Right kidney (tissue), 1 donor: ENCODE measurements at regions not wholly inside any gene's neighbourhood (a gene's known extent, or its start where the extent isn't known, plus 50 kb on each side); places are given as distances from the start of the nearest gene placed in this dataset.
A peak's percentile ranks its signal among the peaks of the same experiment; 100 is the strongest.

Experiments
- DNase-seq: peaks from one replicate; pipeline ENCODE4 v3.0.0-alpha.2; 2016

DNA sequence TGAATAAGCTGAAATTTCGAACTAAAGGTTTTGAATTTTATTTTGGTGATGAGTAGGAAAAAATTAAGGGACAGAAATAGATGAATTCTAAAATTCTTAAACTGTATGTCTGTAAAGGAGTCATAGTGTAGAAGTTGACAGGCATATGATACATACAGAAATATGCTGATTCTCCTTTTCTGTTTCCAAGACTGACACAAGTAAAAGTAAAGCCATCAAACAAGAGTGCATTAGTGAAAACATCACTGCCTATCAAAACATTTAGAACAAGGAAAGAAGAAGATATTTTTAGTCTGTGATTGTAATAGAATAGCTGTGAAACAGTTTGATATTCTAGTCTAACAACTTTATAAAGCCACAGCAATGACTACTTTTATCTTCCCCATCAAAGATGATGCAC lies 1318.0 kb upstream of the TENM4 start:
- no peak for DNase-seq

DNA sequence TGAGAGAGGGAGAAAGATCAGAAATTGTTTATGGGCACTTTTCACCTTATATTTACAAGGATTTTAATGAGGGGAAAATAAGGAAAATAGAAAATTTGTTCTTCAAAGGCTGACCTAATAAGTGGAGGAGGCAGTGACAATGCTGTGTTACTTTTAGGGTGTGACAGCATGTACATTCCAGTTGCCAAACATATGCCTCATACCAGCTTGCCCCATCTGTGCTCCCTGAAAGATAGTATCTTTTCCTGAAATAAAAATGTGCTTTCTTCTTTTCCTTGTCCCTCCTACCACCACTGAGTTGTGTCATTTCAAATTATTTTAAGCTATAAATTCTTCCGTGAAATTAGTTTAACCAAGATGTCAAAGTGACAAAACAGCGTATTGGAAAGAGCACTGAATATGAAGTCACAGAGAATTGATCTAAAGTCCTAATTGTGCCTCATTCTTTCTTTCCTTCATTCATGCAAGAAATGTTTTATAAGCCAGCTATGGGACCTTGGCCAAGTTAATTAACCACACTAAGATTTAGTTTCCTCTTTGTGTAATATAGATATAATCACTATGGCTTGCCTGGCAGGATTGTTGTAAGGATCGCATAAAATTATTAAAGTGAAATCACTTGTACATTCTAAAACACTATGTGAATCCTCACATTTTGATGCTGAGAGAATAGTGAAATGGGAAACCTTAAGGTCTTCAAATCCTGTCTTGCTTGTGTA lies 1307.5 kb upstream of the TENM4 start:
- no peak for DNase-seq

DNA sequence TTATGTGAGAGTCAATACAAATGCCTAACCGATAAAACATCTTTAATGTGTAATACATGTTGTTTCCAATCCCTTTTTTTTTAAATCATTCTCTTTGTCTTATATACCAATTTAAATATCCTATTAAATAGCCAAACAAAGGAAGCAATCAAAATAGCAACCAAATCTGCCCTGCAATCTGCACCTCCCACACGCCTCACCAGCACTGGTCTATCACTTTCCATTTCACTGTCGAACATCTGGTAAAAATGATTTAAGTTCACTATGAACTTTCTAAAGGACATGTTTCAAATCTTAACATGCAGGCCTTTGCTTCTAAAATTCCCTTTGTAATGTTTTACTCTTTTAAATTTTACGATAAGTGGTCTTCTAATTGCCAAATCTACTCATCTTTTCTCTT lies 1305.5 kb upstream of the TENM4 start:
- DNase-seq = no peak

DNA sequence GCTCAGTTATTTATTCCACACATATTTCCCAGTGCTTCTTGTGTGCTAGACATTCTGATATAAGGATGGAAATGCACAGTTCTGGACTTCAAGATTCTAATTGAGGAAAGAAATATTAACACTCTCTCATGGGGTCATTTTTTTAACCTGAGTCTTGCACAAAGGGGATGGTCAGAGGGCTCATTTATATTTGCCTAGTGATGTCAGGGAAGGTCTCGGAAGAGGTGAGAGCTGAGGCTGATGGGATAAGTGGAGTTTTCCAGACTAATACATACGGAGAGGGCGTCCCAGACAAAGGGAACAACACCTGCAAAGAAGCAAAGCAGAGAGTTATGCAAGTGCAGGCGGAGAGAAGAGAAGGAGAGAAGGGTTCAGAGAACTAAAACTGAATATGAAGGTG lies 1304.6 kb upstream of the TENM4 start:
- DNase-seq = no peak

DNA sequence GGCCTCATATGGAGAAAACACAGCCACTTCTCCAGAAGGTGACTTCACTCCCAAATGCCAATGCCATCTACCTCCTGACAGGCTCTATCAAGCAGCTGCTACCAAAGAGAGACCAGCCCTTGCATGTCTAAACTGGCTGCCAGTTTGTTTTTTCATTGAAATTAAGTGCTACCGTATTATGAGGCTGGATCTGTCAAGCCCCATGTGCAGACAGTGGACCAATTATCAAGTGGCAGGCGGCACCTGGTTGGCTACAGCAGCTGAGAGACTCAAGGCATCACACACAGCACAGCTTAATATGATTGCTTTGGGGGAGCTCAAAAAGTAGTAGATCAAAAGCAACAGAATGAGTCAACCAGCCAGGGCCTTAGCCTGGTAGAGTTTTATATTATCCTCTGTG lies 1293.0 kb upstream of the TENM4 start:
- no peak for DNase-seq

DNA sequence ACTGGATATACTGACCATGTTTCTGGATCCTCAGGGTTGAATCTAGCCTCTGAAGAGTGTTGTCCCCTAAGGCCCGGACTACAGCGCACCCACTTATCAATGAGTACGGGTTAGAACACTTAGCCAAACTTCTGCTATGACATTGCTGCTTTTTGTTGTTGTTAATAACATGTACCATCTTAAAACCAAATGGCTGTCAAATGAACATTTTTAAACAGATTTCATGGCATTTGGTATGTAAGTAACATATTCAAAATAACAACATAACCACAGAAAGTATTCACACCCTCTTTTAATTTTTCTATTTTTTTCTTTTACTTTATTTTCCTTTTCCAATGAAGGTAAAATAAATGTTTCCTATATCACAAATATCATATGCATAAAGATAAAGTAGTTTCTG lies 1292.5 kb upstream of the TENM4 start:
- DNase-seq = no peak

DNA sequence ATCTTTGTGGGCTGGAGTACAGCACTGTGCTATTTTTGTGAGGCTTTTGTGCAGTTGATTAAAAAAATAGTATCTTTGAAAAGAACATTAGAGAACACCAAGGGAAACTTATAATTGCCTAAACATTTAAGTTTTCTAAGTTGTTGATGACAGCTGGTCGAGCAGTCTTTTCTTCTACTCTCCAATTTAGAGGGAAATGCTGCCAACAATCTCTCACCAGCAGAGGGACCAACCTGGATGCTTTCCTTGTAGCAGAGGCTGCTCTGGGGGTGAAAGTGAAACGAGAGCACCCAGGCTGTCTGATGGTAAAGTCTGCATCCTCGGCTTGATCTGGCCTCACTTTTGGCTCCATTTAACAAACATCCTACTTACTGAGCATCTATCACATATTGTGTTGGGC lies 1286.5 kb upstream of the TENM4 start:
- no peak for DNase-seq

DNA sequence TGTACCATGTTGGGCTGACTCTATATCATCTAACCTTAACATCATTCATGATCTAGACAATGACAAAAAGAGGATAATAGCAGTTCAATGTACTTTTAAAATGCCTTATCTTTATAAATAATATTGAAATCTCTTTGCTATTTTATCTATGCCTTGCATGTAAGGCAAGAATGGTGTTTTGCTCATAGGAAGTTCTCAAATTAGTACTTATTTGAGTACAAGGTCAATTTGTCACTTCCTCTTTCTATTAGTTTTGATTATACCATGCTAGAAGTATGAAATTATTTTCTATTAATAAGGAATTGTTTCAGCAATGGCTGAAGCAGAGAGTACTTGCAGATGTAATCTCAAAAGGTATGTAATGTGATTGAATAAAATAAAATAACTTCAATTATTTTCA lies 1285.4 kb upstream of the TENM4 start:
- DNase-seq = no peak

DNA sequence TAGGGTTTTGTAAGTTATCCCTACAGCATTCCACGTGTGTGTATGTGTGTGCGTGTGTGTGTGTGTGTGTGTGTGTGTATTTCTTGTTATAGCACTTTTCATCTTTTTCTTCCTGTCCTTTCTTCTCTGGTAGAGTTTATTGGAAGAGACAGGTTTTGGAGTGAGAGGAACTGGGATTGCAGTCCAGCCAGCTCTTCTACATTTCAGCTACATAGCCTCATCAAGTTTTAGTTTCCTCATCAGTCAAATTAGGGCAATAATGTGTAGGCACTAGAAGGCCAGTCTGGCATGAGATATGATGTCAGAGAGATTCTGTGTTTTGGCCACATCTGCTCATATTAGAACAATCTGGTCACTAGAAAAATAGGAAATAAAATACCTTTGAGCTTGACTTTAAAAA lies 1283.5 kb upstream of the TENM4 start:
- no peak for DNase-seq

DNA sequence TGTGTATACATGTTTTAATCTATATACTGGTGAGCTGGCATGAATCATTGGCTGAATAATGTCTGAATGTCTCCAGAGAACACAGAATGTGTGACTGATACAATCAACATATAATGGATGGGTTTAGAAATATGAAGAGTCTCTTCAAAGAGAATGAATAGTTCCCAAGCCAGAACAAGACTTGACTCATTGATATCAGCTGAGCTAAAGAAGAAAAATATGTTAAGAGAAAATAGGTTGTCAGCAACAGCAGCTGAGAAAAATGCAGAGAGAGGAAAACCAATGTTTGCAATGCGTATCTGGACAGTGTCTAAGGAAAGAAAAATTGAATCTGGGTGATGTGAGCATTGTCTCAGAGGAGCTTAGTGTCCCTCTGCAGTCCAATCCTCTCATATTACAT lies 1281.8 kb upstream of the TENM4 start:
- no peak for DNase-seq

DNA sequence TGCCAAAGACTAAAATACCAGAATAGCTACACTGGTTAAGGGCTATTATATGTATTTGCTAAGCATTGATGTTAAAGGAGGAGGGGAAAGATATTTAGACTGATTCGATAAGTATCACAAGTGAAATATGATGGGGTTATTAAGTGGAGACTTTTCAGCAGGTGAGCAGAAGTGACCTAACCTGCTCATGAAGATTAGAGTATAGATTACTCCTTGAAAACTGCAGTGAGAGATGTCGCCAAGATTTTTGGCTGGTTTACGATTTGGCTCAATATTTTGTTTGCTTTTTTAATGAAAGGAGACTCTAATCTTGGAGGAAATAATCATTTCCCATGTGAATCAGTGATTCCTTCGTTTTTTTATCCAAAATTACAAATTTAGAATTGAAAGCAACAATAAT lies 1279.5 kb upstream of the TENM4 start:
- no peak for DNase-seq

DNA sequence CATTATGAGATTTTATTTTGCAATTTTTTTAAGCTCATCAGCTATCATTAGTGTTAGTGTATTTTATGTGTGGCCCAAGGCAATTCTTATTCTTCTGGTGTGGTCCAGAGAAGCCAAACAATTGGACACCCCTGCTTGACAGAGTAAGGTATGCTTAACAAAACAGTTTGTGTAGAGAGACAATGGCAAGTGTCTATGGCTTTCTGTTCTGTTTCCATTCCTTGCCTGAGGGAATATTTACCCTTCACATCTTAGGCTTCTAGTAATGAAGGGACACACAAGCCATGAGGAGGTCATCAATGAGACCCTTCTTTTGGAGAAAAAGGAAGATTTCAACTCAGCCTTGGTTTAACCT lies 1278.4 kb upstream of the TENM4 start:
- no peak for DNase-seq

DNA sequence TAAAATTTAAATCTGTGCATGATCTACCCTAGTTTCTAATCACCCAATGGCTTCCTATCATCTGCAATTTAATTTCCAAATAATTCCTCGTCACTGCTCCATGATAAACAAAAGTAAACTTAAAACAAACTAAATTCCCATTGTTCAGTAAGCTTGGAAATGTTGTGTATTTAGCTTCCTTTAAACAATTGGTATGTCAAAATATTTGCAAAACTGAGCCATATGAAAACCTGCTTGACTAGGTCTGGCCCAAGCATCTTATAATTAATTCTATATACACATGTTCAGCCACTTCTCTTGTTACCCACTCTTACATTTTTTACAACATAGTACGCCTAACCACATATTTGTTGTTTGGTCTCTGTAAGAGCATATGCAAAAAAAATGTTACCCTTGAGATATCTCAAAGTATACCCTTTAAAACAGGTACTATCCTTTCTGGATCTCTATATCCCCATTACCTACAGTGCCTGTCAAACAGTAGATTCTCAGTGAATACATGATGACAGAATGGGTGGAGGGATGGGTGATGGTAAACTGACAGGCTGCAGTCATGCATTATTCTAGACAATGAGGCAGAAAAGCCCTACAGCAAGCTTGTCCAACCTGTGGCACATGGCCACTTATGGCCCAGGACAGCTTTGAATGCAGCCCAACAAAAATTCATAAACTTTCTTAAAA lies 1277.9 kb upstream of the TENM4 start:
- no peak for DNase-seq

DNA sequence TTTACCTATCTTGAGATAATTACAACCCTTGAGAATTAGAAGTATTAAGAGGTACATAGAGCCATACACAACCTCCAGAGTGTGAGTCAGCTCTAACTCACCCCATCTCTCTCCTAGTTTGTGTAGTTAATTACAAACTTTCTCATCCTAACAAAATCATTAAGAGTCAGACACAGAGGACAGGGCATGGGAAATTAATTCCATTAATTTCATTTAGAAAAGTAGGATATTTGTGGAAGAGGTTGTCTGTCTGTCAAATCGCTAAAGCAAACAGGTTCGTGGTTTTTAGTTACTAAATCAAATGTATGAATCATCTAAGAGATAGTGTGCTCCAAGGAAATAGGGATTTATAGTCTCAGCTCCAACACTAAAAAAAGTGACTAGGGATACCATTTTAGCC lies 1261.4 kb upstream of the TENM4 start:
- DNase-seq = no peak

DNA sequence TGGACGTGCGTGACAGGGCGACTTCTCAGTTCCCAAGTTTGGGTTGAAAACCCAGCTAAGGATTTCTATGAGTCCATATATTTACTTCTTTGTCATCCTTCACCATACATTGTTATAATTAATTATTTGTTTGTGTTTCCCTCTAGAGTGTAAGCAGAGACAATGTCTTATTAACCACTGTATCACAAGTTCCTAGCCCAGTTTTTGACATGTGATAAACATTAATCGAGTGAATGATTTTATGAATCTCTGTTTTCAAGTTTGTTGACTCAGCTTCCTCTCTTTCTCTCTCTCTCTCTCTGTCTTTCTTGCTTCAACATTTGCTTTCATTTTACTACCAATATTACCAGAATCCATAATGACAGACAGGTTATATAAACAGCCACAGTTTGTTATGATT lies 1259.6 kb upstream of the TENM4 start:
- no peak for DNase-seq

DNA sequence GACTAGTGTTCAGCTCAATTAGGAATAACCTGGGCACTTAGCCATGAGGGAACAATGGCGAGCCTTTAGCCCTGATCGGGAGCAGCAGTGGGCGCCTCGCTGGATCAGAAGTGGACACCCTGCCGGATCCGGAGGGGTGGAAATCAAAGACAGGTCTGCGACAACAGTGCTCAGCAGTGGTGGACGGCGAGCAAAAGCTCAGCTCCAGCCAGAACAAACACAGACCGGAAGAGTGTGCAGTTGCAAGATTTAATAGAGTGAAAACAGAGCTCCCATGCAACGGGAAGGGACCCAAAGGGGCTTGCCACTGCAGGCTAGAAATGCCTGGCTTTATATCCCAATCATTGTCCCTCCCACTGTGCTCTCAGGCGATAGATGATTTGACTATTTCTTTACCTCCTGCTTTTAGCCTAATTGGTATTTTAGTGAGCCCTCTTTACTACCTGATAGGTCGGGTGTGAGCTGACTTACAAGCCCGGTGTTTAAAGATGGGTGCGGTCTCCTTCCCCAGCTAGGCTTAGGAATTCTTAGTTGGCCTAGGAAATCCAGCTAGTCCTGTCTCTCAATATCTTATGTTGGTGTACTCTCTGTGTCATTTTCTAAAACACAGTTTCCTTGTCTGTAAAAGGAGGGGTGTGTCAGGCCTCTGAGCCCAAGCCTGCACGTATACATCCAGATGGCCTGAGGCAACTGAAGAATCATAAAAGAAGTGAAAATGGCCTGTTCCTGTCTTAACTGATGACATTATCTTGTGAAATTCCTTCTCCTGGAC lies 1258.8 kb upstream of the TENM4 start:
- peak; percentile 28 for DNase-seq

DNA sequence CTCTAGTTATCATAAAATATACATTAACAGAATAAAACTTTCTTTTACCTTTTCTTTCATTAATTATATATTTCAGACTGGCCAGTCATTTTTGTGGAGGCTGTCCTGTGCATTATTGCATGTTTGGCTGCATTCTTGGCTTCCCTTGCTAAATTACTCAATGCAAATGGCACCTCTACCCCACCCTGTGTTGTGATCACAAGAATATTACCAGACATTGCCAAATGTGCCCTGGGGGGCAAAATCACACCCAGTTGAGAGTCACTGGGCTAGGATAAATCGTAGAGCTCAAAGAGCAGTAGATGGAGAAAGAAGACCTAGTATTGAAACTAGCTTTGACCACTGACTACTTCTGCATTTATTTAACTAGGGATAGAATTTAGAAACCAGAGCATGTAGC lies 1257.8 kb upstream of the TENM4 start:
- no peak for DNase-seq

DNA sequence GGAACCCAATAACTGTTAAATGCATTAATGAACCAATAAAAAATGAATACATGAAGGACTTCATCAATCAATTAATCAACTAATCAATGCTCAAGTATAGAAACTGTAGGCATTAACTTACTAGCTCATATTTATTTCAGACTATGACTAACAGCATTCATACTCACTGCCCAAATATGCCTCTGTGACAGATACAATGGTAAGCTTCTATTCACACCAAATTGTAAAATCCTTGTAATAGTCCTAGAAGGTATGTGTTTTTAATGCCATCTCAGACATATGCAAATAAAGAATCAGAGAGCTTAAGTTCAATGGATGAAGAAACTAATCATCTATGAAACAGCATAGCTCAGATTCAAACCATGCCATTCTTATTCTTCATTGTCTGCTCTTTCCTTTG lies 1253.6 kb upstream of the TENM4 start:
- no peak for DNase-seq

DNA sequence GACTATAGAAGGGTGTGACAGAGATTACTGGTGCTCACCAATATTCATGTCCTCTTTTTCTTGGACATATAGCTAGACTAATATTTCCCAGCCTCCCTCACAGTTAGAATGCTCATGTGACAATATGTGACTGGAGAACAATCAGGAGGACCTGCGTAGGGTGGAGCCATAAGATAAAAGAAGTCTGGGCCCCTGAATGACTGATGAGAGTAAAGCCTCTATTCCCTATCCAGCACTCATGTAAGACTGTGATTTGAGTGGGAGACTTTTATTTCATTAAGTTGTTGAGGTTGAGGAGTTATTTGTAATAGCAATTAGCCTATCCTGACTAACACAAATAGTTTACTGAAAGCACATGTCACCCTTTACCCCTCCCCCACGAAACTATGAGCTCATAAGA lies 1247.1 kb upstream of the TENM4 start:
- no peak for DNase-seq

DNA sequence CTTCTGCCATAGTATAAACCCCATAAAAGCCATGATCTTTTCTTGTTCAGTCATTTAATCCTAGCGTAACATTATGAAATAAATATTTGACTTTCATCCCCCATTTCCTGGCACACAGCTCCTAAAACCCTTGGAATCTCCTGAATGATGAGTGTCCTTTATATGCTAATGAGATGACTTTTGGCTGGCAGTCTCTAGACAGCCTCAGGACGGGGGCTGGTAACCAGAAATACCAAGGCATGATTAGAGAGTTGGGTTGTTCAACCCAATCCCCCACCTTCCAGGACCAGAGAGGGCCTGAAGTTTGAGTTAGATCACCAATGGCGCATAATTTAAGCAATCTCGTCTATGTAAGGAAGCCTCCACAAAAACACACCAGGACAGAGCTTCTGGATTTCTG lies 1246.1 kb upstream of the TENM4 start:
- no peak for DNase-seq

DNA sequence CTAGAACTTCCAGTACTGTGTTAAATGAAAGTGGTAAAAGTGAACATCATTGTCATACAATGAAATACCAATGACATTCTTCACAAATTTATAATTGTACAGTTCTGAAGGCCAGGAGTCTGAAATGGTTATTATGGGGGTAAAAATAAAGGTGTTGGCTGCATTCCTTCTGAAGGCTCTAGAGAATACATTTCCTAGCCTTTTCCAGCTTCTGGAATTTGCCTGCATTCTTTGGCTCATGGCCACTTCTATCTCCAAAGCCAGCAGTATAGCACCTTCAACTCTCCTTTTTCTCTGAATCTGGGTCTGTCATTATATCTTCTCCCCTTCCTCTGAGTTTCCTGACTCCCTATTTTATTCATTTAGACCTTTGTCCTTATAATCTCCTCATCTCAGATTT lies 1232.7 kb upstream of the TENM4 start:
- DNase-seq = no peak

DNA sequence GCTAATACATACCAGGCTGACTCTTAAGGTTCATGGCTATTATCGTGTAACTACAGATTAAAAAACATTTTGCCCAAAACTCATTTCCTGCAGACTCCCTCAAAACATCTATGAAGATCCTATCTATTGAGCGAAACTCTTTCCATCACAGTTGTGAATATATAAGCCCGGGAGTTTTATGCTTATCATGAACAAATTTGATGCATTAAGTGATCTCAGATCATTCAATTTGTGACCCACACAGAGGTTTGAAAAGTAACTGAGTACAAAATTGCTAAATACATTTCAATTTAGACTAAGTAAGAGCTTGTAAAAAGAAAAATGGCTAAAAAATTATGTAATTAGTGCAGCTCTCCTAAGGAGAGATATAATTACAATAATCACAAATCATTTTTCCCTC lies 1228.8 kb upstream of the TENM4 start:
- DNase-seq = no peak

DNA sequence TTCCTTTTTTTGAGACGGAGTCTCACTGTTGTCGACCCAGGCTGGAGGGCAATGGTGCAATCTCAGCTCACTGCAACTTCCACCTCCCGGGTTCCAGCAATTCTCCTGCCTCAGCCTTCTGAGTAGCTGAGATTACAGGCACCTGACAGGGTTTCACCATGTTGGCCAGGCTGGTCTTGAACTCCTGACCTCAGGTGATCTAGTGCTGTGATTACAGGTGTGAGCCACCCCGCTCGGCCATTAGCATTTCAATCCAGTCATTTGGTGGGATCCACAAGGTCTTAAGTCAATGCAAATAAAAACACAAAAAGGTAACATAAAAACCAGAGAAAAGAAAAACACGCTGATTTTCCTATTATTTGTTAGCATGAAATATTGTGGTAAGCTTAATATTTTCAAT lies 1227.2 kb upstream of the TENM4 start:
- no peak for DNase-seq

DNA sequence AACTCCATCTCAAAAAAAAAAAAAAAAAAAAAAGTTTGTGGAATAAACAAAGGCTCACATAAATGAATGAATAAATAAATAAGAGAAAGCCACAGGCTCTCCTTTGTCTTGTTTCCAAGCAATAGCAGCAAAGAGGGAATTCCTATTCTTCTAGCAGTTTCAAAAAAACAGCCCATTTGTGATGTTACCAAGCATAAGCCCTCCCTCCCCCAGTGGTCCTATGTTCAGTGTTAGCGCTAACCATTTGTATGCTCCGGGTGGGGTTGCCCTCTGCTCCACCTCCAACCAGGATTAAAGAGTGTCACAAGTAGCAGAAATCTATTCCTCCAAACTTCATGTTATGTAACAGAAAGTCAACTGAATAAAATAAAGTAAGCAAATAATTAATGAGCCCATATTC lies 1215.0 kb upstream of the TENM4 start:
- no peak for DNase-seq
